ENCODE measurements at regions not wholly inside any gene's neighbourhood (a gene's known extent, or its start where the extent isn't known, plus 50 kb on each side); places are given as distances from the start of the nearest gene placed in this dataset.

DNA sequence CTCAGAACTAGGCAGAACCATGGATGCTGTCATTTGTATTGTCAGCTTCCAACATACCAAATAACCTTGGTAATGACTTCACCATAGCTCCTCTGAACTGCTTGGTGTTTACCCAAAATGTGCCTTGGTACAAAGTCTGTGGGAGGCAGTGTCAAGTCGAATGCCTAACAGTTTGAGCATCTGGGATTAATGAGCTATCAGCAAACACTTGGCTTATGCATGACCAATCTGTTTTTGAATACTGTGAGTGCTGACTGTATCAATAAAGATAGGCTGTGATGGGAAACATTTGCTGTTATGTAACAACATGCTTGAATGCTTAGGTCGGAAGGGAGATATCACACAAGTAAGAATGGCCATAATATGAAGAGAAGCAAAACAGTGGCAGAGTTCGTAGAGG is 455.4 kb downstream of the CMPK2 start:
- in situ Hi-C loops (cut with HindIII; ENCODE audit: low pct_unique_long_range_greater_than_20kb, low sequenced_read_pairs), result no loop called here
- DNase-seq (ENCODE audit: low read depth, low spot score), result no peak

DNA sequence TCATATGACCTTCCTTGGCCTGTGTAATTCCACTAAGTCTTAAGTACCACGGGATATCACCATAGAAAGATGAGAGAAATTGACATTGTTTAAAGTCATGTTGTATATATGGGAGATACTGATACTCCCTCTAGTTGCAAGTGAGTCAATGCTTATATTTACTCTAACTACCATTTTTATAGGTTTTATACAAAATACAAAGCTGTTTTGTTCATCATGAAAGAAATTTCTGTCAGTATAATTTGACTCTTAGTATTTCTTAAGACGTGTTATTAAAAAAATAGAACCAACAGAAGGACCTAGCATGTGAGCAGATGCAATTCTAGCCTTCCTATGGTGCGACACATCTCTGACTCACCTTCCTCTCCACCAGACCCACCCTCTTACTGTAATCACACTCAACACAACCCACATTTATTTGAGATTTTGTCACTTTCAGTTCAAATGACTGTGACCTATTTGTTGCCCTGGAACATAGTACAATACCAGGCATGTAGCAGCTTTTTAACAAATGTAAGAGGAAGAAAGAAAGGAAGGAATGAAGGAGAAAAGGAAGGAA is 453.1 kb downstream of the CMPK2 start:
- in situ Hi-C loops (cut with HindIII; ENCODE audit: low pct_unique_long_range_greater_than_20kb, low sequenced_read_pairs), result no loop called here
- no peak for DNase-seq (ENCODE audit: low read depth, low spot score)

DNA sequence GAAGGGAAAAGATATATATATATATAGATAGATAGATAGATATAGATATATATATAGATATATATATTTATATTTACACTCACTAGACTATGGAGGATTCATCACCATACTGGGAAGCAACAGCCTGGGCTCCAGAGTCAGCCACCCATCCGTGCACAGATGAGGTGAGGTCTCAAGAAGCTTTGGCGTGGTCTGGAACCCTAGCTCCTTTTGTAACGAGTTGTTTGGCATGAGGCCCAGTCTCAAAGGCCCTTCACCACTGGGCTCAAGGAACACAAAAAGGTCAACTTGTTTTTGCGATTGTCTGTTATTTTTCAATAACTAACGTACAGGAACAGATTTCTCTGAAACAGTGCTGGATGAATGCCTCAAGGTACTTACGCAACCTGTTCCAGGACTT is 448.7 kb downstream of the CMPK2 start:
- in situ Hi-C loops (cut with HindIII; ENCODE audit: low pct_unique_long_range_greater_than_20kb, low sequenced_read_pairs), result no loop called here
- DNase-seq (ENCODE audit: low read depth, low spot score), result no peak

DNA sequence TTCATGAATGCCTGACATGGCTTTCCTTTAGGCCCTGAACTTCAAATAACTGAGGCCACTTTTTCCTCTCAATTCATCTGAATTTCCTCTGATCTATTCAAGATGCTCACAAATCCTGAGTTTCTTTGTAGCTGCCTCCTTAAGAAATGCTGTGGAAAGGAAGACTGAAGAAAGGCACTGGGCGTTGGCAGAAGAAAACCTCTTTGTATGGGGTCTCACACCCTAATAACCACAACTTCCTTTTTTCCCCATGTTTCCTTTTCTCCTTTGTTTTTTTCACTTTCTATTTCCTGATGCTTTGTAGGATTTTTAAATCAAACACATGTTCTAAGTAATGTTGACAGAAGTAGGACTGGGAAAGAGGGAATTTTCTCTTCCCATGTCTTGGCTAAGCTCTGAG is 447.4 kb downstream of the CMPK2 start:
- no peak for DNase-seq (ENCODE audit: low read depth, low spot score)
- in situ Hi-C loops (cut with HindIII; ENCODE audit: low pct_unique_long_range_greater_than_20kb, low sequenced_read_pairs), result no loop called here

DNA sequence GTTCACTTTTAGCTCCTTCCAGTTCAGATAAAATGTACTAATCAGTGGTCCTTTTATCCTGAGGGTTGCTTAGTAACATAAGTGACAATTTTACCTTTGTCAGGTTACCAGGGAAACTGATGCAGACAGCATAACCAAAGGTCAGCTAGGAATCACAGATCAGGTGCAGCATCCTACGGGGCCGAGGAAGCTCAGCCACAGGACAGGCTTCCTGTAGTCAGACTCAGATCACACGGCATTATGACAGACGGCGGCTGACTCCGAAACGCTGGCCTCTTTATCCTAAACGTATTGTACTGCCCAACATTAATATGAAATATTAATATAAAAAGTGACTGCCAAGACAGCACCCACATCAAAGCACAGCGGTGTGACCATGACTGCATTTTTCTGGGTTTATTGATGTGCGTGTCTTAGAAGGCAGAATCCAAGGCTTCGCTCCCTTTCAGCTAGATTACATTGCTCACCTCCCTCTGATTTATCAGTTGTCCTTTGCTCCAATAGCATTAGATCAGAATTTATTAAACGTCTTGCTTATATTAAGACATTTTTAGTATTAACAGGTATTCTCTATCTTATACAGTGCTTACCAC is 444.5 kb downstream of the CMPK2 start:
- in situ Hi-C loops (cut with HindIII; ENCODE audit: low pct_unique_long_range_greater_than_20kb, low sequenced_read_pairs), result no loop called here
- DNase-seq (ENCODE audit: low read depth, low spot score), result no peak

DNA sequence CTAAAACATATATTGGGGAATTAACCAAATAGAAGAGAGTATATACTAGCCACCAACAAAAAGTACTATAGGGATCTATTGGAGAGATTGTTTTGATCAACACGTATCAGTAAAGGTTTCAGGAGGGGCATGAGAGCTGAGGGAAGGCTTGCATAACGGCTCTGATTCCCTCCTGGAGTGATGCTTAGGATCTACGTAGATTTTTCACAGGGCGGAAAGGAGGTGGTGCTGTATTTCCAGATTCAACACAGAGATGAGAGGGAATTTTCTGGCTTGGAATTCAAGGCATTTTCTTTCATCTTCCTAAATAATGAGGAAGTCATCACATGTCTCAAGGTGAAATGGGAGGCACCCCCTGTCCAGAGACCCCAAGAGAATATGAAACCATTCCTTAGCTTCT is 443.8 kb downstream of the CMPK2 start:
- in situ Hi-C loops (cut with HindIII; ENCODE audit: low pct_unique_long_range_greater_than_20kb, low sequenced_read_pairs), result no loop called here

DNA sequence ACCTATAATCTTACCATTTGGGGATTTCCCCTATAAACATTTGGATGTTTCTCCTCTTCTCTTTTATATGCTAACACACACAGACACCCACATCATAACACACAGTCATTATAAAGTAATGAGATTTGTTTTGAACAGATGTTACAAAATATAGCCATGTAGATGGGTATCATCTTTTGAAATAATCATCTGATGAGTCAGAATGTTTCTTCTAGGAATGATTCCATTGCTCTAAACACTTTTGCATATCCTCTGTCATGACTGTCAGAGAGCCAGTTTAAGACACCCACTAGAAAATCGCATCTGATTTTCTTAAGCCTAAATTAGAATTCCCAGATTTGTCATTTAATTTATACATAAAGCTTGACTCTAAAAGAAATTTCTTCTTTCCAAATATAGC is 442.6 kb downstream of the CMPK2 start:
- in situ Hi-C loops (cut with HindIII; ENCODE audit: low pct_unique_long_range_greater_than_20kb, low sequenced_read_pairs), result no loop called here
- no peak for DNase-seq (ENCODE audit: low read depth, low spot score)

More for the DNA sequence above, 443.8 kb downstream of the CMPK2 start:
- no peak for DNase-seq (ENCODE audit: low read depth, low spot score)

DNA sequence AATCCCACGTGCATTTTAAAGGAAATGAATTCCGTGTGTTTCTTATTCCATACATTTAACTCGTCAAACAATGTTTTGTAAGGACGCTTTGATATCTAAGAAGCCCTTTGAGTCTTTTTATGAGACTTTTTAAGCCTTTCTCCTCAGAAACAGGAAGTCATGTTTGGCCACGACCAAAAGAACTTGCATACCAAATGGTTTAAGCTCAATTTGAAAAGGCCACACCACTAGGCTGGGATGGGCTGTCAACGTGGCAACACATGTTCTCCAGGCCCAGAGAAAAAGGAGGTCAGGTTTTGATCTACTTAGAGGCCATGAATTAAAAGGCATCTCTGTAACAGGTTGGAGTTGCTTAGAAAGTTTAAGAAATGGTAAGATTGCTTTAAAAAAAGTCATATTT is 441.8 kb downstream of the CMPK2 start:
- no peak for DNase-seq (ENCODE audit: low read depth, low spot score)
- in situ Hi-C loops (cut with HindIII; ENCODE audit: low pct_unique_long_range_greater_than_20kb, low sequenced_read_pairs), result no loop called here

DNA sequence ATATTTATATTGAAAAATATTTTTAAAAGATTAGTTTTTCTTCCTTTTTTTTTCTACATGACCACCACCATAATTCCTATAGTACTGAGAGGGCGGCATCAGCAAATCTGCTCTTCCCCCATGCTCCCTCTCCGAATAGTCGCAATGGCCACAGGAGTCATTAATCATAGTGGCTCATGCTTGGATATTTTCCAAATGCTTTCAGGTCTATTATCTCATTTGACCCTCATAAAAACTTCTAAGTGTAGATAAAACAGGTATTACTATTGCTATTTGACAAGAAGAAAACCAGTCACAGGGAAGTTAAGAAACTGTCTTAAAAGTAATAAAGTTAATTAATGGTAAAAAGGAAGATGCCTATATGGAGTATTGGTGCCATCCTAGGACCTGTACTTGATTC is 440.7 kb downstream of the CMPK2 start:
- DNase-seq (ENCODE audit: low read depth, low spot score), result no peak
- in situ Hi-C loops (cut with HindIII; ENCODE audit: low pct_unique_long_range_greater_than_20kb, low sequenced_read_pairs), result no loop called here

DNA sequence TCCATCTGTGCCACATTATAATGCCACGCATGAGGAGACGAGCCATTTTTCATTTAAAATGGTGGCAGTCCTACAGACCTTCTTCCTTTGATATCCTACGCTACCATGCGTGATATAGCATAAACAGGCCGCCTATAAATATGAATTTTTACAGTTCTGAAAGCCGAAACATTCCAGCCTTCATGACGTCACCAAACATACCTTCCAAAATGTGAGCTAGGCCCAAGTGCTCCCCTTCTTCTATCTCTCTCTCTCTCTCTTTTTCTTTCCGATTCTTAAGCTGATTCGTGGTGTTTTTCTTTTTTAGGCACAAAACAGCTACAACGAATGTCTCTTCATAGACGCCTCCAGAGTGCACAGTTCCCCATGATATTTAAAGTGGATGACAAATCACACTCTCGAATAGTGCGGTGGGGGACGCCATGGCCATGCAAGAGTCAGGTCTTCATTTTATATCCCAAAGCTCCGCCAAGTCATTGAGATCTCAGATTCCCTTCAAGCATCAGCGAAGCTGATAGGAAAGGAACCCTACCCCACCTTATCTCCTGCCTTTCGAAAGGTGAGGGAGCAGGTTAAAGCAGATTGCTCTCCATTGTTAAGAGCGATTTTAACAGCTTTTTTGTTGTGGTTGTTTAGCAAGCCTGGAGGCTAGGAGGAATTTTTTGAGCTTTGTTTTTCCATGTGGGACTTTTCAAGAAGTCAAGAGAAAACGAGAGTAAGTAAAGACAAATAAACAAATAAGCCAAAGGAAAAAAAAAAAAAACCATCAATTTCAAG is 436.3 kb downstream of the CMPK2 start:
- in situ Hi-C loops (cut with HindIII; ENCODE audit: low pct_unique_long_range_greater_than_20kb, low sequenced_read_pairs), result no loop called here
- DNase-seq (ENCODE audit: low read depth, low spot score), result no peak

DNA sequence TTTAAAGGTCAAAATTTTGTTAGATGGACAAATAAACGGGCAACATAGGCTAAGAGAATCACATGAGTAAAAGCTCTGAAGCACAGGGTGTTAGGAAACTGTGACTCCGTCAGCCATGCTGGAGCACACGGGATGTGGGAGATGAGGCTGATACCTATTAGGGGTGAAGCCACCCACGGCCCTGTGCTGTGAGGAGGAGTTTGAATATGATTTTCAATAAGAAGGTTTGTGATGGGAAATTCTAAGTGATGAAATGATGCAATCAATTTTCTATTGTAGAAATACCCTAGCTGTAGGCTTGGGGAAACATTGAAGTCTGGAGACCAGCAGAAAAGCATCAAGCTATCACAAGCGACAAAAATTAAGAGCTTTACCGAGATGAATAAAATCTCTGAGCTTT is 431.3 kb downstream of the CMPK2 start:
- in situ Hi-C loops (cut with HindIII; ENCODE audit: low pct_unique_long_range_greater_than_20kb, low sequenced_read_pairs), result no loop called here
- no peak for DNase-seq (ENCODE audit: low read depth, low spot score)

DNA sequence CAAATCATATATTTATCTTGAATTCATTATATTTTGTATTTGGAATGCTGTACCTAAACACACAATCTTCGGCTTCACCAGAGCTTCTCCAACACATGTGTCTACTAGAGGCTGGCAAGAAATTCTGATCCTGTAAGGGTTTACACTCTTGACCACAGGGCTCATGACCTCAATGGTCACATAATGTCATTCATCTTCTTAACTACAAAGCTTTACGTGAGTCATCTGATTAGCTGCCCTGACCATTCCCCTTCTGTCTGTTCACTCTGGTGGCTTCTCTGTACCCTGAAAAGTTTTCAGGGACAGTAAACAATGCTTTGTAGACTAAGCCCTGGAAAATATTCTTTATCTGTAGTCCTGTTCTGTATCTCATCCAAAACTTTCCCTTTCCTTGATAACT is 423.9 kb downstream of the CMPK2 start:
- in situ Hi-C loops (cut with HindIII; ENCODE audit: low pct_unique_long_range_greater_than_20kb, low sequenced_read_pairs), result no loop called here
- no peak for DNase-seq (ENCODE audit: low read depth, low spot score)

DNA sequence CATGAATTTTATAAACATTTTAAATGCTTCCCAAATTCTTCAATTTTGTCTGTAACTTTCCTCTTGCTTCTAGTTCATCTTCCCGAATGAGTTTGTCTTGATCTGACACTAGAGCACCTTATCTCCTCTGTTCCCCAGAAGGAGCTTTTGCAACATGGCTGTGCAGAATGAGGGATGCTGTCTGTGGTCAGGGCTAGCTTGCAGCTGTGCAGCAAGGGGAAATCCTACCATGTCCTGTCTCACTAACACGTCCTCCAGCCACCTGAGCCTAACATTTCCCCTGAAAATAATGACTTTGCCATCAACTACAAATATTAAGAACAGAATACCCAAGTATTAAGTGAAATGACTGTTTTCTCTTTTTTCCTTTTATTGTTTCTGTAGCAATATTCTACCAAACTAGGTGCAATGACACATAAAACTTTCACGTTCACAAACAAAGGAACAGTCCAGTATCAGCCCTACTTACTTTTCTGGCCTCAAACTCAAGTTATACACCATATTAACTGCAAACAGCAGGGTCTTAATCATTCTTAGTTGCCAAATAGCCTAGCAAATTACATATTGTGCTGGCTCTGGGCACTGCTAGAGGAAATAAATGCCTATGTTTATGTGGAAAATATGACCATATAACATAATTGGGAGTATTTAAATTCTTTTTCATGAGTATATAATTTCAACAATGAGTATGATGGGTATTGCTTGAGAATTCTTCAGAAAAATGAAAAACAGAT is 423.3 kb downstream of the CMPK2 start:
- DNase-seq (ENCODE audit: low read depth, low spot score), result no peak
- in situ Hi-C loops (cut with HindIII; ENCODE audit: low pct_unique_long_range_greater_than_20kb, low sequenced_read_pairs), result no loop called here

DNA sequence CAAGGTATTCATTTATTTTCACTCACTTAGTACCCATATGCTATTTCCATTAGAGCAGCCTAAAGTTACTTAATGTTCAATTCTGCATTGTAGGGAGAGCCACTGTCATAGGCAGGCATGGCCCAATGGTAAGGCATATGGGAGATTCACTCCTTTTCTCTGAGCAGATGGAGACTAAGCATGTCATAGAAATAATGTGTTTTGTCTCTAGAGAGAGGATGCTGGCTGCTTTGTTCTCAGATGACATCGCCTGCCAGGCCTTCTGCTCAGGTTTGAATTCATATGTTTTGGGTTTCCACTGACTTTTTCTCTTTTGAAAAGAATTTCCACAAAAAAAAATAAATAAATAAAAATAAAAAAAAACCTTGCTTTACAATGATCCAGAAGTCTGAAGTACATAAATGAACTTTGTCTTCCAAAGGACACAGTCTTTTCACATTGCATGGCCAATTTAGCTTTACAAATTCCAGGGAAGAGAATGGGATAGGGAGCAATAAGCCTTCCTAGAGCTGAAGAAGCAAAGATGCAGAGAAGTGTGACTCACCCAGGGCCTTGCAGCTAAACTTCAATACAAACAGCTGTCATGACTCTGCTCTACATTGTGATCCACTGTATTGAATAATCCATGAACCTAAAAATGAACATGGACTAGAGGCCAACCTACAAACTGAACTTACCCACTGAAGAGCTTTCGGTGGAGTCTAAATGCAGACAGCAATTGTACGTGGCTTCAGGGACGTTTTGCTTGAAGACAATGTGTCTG is 422.5 kb downstream of the CMPK2 start:
- DNase-seq (ENCODE audit: low read depth, low spot score), result no peak
- in situ Hi-C loops (cut with HindIII; ENCODE audit: low pct_unique_long_range_greater_than_20kb, low sequenced_read_pairs), result no loop called here

DNA sequence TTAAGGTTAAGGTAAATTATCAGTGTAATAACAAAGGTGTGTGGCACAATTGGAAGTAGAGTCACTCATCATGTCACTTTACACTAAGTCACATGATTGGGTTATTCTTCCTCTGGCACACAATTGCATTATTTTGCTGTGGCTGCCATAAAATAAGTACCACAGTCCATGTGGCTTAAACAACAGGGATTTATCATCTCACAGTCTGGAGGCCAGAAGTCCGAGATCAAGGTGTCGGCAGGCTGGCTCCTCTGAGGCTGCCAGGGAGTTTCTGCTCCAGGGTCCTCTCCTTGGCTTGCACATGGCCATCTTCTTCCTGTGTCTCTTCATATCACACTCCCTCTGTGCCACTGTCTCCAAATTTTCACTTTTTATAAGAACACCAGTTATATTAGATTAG is 421.2 kb downstream of the CMPK2 start:
- in situ Hi-C loops (cut with HindIII; ENCODE audit: low pct_unique_long_range_greater_than_20kb, low sequenced_read_pairs), result no loop called here
- DNase-seq (ENCODE audit: low read depth, low spot score), result no peak

DNA sequence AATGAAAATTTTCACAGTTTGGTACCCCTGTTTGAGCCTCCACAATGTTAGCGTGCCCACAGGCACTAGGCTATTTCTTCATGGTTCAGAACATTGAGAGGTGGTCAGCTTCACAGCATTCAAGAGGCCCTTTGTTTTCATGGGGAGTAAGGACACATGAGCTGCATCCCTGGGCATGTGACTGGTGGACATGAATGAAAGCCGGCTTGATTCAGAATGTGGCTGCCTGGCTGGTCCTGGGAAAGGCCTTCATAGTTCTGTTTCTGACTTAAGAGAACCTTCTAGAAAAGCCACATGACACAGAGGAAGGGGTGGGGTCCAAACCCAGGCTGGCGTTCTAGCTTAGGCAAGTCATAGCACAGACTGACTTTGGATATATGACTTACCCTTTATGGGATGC is 420.6 kb downstream of the CMPK2 start:
- peak; percentile 64 for DNase-seq (ENCODE audit: low read depth, low spot score)
- in situ Hi-C loops (cut with HindIII; ENCODE audit: low pct_unique_long_range_greater_than_20kb, low sequenced_read_pairs), result no loop called here

DNA sequence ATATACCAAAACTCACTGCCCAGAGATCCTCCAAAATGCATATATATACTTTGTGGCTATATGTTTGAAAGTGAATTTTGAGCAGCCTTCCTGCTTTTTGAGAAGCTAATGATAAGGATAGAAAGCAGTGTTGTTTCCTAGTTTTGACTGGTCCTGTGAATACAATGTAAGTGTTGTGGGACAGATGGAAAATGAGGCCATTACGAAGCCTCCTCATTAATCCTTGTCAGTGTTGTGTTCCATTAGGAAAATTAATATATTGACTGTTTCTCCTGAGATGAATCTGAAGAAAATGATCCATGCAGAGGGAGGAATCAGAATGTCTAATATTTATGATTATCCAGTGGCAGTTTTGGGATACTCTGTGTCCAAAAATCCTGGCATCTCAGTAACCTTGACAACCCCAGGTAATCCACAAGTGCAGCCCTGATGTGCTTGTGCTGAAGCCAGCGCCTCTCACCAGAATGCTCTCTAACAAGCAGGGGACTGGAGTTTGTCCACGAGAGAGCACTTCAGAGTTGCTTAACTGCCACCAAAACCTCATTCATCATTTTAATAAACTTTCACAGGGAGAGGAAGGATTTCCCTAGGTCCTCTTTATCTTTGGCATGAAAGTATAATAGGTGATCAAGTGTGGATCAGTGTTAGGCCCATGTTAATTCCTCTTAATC is 418.6 kb downstream of the CMPK2 start:
- in situ Hi-C loops (cut with HindIII; ENCODE audit: low pct_unique_long_range_greater_than_20kb, low sequenced_read_pairs), result no loop called here
- no peak for DNase-seq (ENCODE audit: low read depth, low spot score)

Data from SK-MEL-5 (cell line).